ENCODE measurements at regions not wholly inside any gene's neighbourhood (a gene's known extent, or its start where the extent isn't known, plus 50 kb on each side); places are given as distances from the start of the nearest gene placed in this dataset.

DNA sequence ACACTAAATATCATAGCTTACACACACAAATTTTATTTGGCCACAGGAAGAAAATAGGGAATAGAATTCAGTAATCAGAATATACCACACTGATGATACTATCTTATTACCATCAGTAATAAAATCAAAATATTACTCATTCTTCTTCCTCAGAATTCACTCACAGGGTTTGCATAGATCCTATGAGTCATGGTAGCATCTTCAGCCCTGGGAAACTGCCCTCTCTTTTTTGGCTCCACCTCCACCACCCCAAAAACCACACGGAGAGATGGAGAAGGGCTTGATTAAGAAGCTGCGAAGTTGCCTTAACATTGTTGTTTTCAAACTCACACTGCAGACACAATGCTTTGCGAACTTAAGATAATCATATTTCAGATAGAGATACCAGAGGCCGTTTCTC lies 154.1 kb upstream of the AHR start:
- ChIA-PET POLR2A (interaction anchor here (0.6 to 1.1 kb wide), 5 partner anchors 18 to 262 kb away, joined by 3 read pairs; partner anchors contain the start of gene AGR3), CTCF (interaction anchor here (0.6 to 1.3 kb wide), 4 partner anchors 37 to 605 kb away, joined by 3 to 5 read pairs (median 4); no protein-coding TSS in a partner anchor)
- peaks cover 8% of the 10 kb centered on the region for H3K4me1 Mint-ChIP-seq (ENCODE audit: insufficient read depth, unreplicated experiment)
- no peaks in the 10 kb centered on the region for H3K9me3 Mint-ChIP-seq (ENCODE audit: unreplicated experiment)
- TF ChIP-seq, protein P1, sequence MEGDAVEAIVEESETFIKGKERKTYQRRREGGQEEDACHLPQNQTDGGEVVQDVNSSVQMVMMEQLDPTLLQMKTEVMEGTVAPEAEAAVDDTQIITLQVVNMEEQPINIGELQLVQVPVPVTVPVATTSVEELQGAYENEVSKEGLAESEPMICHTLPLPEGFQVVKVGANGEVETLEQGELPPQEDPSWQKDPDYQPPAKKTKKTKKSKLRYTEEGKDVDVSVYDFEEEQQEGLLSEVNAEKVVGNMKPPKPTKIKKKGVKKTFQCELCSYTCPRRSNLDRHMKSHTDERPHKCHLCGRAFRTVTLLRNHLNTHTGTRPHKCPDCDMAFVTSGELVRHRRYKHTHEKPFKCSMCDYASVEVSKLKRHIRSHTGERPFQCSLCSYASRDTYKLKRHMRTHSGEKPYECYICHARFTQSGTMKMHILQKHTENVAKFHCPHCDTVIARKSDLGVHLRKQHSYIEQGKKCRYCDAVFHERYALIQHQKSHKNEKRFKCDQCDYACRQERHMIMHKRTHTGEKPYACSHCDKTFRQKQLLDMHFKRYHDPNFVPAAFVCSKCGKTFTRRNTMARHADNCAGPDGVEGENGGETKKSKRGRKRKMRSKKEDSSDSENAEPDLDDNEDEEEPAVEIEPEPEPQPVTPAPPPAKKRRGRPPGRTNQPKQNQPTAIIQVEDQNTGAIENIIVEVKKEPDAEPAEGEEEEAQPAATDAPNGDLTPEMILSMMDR (IDR thresholded peaks at IDR 0.05; ENCODE audit: unreplicated experiment): no peak
- intact Hi-C loops (cut with micrococcal nuclease): loop anchor here (2.0 kb wide), 1 partner anchor 46 kb away; no protein-coding TSS in a partner anchor
- no peak overlapping the region for H3K27ac Mint-ChIP-seq (ENCODE audit: low read depth, unreplicated experiment)
- no peak overlapping the region for H3K4me3 Mint-ChIP-seq (ENCODE audit: unreplicated experiment)
- BruUV-seq (replicated peaks): no TSS peak
- no peaks in the 10 kb centered on the region for H3K36me3 Mint-ChIP-seq (ENCODE audit: insufficient read depth, unreplicated experiment)
- peak; percentile 64 for DNase-seq (ENCODE audit: unreplicated experiment)
- H3K27me3 Mint-ChIP-seq (ENCODE audit: insufficient read depth, unreplicated experiment): no peaks in the 10 kb centered on the region

DNA sequence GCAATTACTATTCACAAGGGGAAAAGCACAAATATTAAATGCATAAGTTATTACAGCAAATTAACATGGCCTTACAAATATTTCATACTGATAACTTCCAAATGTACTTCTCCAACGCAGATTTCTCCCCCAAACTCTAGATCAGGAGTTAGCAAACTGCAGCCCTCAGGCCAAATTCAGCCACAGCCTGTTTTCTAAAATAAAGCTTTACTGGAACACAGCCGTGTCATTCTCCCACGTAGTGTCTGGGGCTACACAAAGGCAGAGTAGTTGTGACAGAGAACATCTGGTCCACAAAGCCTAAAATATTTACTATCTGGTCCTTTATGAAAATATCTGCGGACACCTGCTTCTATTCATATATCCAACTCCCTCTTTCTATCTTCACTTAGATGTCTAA lies 151.8 kb upstream of the AHR start:
- TF ChIP-seq, protein P1 (IDR thresholded peaks at IDR 0.05; ENCODE audit: unreplicated experiment): no peak
- intact Hi-C loops (cut with micrococcal nuclease): no loop called here
- H3K27me3 Mint-ChIP-seq (ENCODE audit: insufficient read depth, unreplicated experiment): no peaks in the 10 kb centered on the region
- no TSS peak for BruUV-seq (replicated peaks)
- no peak overlapping the region for H3K4me3 Mint-ChIP-seq (ENCODE audit: unreplicated experiment)
- no peak overlapping the region for H3K27ac Mint-ChIP-seq (ENCODE audit: low read depth, unreplicated experiment)
- no peaks in the 10 kb centered on the region for H3K9me3 Mint-ChIP-seq (ENCODE audit: unreplicated experiment)
- peaks cover 8% of the 10 kb centered on the region for H3K4me1 Mint-ChIP-seq (ENCODE audit: insufficient read depth, unreplicated experiment)
- ChIA-PET CTCF (no interaction called here), POLR2A (no interaction called here)
- DNase-seq (ENCODE audit: unreplicated experiment): no peak
- H3K36me3 Mint-ChIP-seq (ENCODE audit: insufficient read depth, unreplicated experiment): no peaks in the 10 kb centered on the region

DNA sequence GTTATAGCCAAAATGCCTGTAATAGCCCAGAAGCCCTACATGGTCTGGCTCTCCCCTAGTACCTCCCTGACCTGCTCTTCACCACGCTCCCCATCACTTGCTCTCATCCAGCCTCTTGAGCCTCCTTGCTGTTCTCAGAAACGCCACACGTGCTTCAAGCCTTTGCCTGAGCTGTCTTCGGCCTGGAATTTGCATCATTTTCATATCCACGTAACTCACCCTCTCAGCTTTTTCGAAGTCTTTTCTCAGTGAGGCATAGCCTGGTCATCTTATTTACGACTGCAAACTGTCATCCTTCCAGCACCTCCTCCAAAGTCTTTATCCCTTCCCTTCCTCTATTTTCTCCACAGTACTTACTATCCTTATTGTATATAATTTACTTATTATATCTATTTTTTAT lies 151.0 kb upstream of the AHR start:
- H3K36me3 Mint-ChIP-seq (ENCODE audit: insufficient read depth, unreplicated experiment): peaks cover under 1% of the 10 kb centered on the region
- CTCF ChIA-PET: no interaction called here
- H3K27ac Mint-ChIP-seq (ENCODE audit: low read depth, unreplicated experiment): no peak overlapping the region
- DNase-seq (ENCODE audit: unreplicated experiment): no peak
- intact Hi-C loops (cut with micrococcal nuclease): no loop called here
- H3K4me3 Mint-ChIP-seq (ENCODE audit: unreplicated experiment): no peak overlapping the region
- no peaks in the 10 kb centered on the region for H3K9me3 Mint-ChIP-seq (ENCODE audit: unreplicated experiment)
- H3K27me3 Mint-ChIP-seq (ENCODE audit: insufficient read depth, unreplicated experiment): no peaks in the 10 kb centered on the region
- BruUV-seq (replicated peaks): no TSS peak
- TF ChIP-seq, protein P1 (IDR thresholded peaks at IDR 0.05; ENCODE audit: unreplicated experiment): no peak
- H3K4me1 Mint-ChIP-seq (ENCODE audit: insufficient read depth, unreplicated experiment): peaks cover 8% of the 10 kb centered on the region
- POLR2A ChIA-PET: interaction anchor here (0.6 kb wide), 1 partner anchor 13 kb away, joined by 3 read pairs; no protein-coding TSS in a partner anchor

DNA sequence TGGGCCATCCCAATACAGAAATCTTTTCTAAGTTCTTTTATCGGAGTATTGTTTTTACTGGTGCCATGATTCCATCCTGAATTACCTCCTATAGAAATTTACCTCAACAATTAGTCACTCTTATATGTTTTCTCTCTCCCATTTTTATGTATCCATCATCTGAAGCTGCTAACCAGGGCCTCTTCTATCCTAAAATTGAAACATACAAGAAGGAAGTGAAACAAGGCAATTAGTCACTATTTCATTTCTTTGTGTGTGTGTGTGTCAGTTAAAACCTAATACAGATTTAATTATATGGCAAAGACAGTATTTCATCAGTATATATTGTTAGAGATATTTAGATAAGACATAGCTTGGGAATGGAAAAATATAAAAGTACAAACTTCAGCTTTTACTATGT lies 148.4 kb upstream of the AHR start:
- peaks cover 5% of the 10 kb centered on the region for H3K4me1 Mint-ChIP-seq (ENCODE audit: insufficient read depth, unreplicated experiment)
- H3K36me3 Mint-ChIP-seq (ENCODE audit: insufficient read depth, unreplicated experiment): peaks cover 4% of the 10 kb centered on the region
- intact Hi-C loops (cut with micrococcal nuclease): no loop called here
- TF ChIP-seq, protein P1 (IDR thresholded peaks at IDR 0.05; ENCODE audit: unreplicated experiment): no peak
- H3K27ac Mint-ChIP-seq (ENCODE audit: low read depth, unreplicated experiment): no peak overlapping the region
- CTCF ChIA-PET: interaction anchor here (1.1 kb wide), 1 partner anchor 10 kb away, joined by 3 read pairs; no protein-coding TSS in a partner anchor
- H3K27me3 Mint-ChIP-seq (ENCODE audit: insufficient read depth, unreplicated experiment): no peaks in the 10 kb centered on the region
- no TSS peak for BruUV-seq (replicated peaks)
- H3K9me3 Mint-ChIP-seq (ENCODE audit: unreplicated experiment): no peaks in the 10 kb centered on the region
- POLR2A ChIA-PET: no interaction called here
- H3K4me3 Mint-ChIP-seq (ENCODE audit: unreplicated experiment): no peak overlapping the region
- DNase-seq (ENCODE audit: unreplicated experiment): no peak
